HG03108 (cell line): ENCODE measurements at regions not wholly inside any gene's neighbourhood (a gene's known extent, or its start where the extent isn't known, plus 50 kb on each side); places are given as distances from the start of the nearest gene placed in this dataset.
"Not testable (repeated sequence)": the region's sequence is repeated elsewhere in the genome, so short reads cannot be mapped to it uniquely, and the experiment has no call there.

Source experiments
- ATAC-seq: cut with Tn5 transposase; IDR thresholded peaks from one replicate; pipeline ENCODE4 v1.9.1; 2021; ENCODE audit warnings: moderate library complexity; ENCODE audit not compliant: unreplicated experiment

GRCh38 chr5:75951158-75951557 is 132.0 kb upstream of the SV2C start:
- no peak for ATAC-seq

- no peak for ATAC-seq
Observed at GRCh38 chr5:75948438-75948837, 134.7 kb upstream of the SV2C start.

- no peak for ATAC-seq
Observed at GRCh38 chr5:75940418-75940817, 142.8 kb upstream of the SV2C start.

- ATAC-seq = no peak
Observed at GRCh38 chr5:75935572-75935971, 147.6 kb upstream of the SV2C start.

- ATAC-seq = no peak
Observed at GRCh38 chr5:75933489-75933888, 149.7 kb upstream of the SV2C start.

GRCh38 chr5:75931175-75931574 is 152.0 kb upstream of the SV2C start:
- ATAC-seq = no peak

- no peak for ATAC-seq
Observed at GRCh38 chr5:75928992-75929391, 154.2 kb upstream of the SV2C start.

GRCh38 chr5:75922480-75922879 is 160.7 kb upstream of the SV2C start:
- no peak for ATAC-seq

- ATAC-seq = no peak
Observed at GRCh38 chr5:75921011-75921410, 162.2 kb upstream of the SV2C start.

GRCh38 chr5:75916144-75916543 is 167.0 kb upstream of the SV2C start:
- no peak for ATAC-seq

GRCh38 chr5:75909223-75909622 is 174.0 kb upstream of the SV2C start:
- no peak for ATAC-seq

- ATAC-seq = no peak
Observed at GRCh38 chr5:75907651-75908050, 175.5 kb upstream of the SV2C start.

GRCh38 chr5:75894482-75894881 is 177.2 kb upstream of the POC5 start:
- ATAC-seq = no peak

GRCh38 chr5:75891736-75892135 is 174.5 kb upstream of the POC5 start:
- ATAC-seq = no peak

- no peak for ATAC-seq
Observed at GRCh38 chr5:75891020-75891419, 173.8 kb upstream of the POC5 start.

GRCh38 chr5:75890546-75890945 is 173.3 kb upstream of the POC5 start:
- ATAC-seq = no peak

- ATAC-seq = no peak
Observed at GRCh38 chr5:75886706-75887105, 169.5 kb upstream of the POC5 start.

GRCh38 chr5:75885849-75886596 is 168.8 kb upstream of the POC5 start:
- no peak for ATAC-seq

- no peak for ATAC-seq
Observed at GRCh38 chr5:75885321-75885720, 168.1 kb upstream of the POC5 start.

GRCh38 chr5:75869891-75870290 is 152.7 kb upstream of the POC5 start:
- ATAC-seq = no peak

- ATAC-seq = no peak
Observed at GRCh38 chr5:75862872-75863271, 145.6 kb upstream of the POC5 start.

- ATAC-seq = not testable (repeated sequence)
Observed at GRCh38 chr5:75859621-75860020, 142.4 kb upstream of the POC5 start.

- ATAC-seq = no peak
Observed at GRCh38 chr5:75856056-75856455, 138.8 kb upstream of the POC5 start.
